ENCODE measurements at regions not wholly inside any gene's neighbourhood (a gene's known extent, or its start where the extent isn't known, plus 50 kb on each side); places are given as distances from the start of the nearest gene placed in this dataset.

GRCh38 chr11:11703885-11704284 lies 82.1 kb upstream of the GALNT18 start:
- TF ChIP-seq, protein P1, sequence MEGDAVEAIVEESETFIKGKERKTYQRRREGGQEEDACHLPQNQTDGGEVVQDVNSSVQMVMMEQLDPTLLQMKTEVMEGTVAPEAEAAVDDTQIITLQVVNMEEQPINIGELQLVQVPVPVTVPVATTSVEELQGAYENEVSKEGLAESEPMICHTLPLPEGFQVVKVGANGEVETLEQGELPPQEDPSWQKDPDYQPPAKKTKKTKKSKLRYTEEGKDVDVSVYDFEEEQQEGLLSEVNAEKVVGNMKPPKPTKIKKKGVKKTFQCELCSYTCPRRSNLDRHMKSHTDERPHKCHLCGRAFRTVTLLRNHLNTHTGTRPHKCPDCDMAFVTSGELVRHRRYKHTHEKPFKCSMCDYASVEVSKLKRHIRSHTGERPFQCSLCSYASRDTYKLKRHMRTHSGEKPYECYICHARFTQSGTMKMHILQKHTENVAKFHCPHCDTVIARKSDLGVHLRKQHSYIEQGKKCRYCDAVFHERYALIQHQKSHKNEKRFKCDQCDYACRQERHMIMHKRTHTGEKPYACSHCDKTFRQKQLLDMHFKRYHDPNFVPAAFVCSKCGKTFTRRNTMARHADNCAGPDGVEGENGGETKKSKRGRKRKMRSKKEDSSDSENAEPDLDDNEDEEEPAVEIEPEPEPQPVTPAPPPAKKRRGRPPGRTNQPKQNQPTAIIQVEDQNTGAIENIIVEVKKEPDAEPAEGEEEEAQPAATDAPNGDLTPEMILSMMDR (IDR thresholded peaks at IDR 0.05 in 8 of 11, conservative IDR thresholded peaks at IDR 0.05 in 3 of 11) = no peak
- TF ChIP-seq POLR2AphosphoS5 (IDR thresholded peaks at IDR 0.05) = no peak
